T-helper 2 cell treated with Interferon-gamma antibody and Interleukin-4, amounts not matched to agents 100 ng/mL and 5 ng/mL, for 36 hours (primary cell): ENCODE measurements at regions not wholly inside any gene's neighbourhood (a gene's known extent, or its start where the extent isn't known, plus 50 kb on each side); places are given as distances from the start of the nearest gene placed in this dataset.

Source experiments
- intact Hi-C: fragments of 100-400 bp; cut with micrococcal nuclease; formaldehyde crosslinking; loops from one replicate; pipeline ENCODE4 v1.15.1; 2023

GRCh38 chr11:115889712-115890111 is 385.5 kb upstream of the CADM1 start:
- intact Hi-C loops, result no loop called here

- intact Hi-C loops, result no loop called here
These were observed 383.5 kb upstream of the CADM1 start for GRCh38 chr11:115887727-115888126.

- intact Hi-C loops, result no loop called here
These were observed 383.1 kb upstream of the CADM1 start for GRCh38 chr11:115887316-115887715.

- intact Hi-C loops, result no loop called here
These were observed 382.2 kb upstream of the CADM1 start for GRCh38 chr11:115886422-115886733.

GRCh38 chr11:115885535-115886421 is 381.6 kb upstream of the CADM1 start:
- intact Hi-C loops, result no loop called here

- intact Hi-C loops, result no loop called here
These were observed 380.8 kb upstream of the CADM1 start for GRCh38 chr11:115884800-115885534.

- intact Hi-C loops, result no loop called here
These were observed 370.6 kb upstream of the CADM1 start for GRCh38 chr11:115874843-115875242.

- intact Hi-C loops, result no loop called here
These were observed 369.6 kb upstream of the CADM1 start for GRCh38 chr11:115873813-115874212.

- intact Hi-C loops, result no loop called here
These were observed 368.2 kb upstream of the CADM1 start for GRCh38 chr11:115872416-115872815.

- intact Hi-C loops, result no loop called here
These were observed 367.0 kb upstream of the CADM1 start for GRCh38 chr11:115871161-115871760.

- intact Hi-C loops, result loop anchor here (10.0 kb wide), 1 partner anchor 105 kb away; no protein-coding TSS in a partner anchor
These were observed 365.7 kb upstream of the CADM1 start for GRCh38 chr11:115869780-115870431.

GRCh38 chr11:115869131-115869530 is 364.9 kb upstream of the CADM1 start:
- intact Hi-C loops, result loop anchor here (10.0 kb wide), 1 partner anchor 104 kb away; no protein-coding TSS in a partner anchor

GRCh38 chr11:115860246-115860645 is 356.0 kb upstream of the CADM1 start:
- intact Hi-C loops, result loop anchor here (10.0 kb wide), 1 partner anchor 95 kb away; no protein-coding TSS in a partner anchor

GRCh38 chr11:115848611-115849010 is 344.4 kb upstream of the CADM1 start:
- intact Hi-C loops, result no loop called here

- intact Hi-C loops, result no loop called here
These were observed 343.9 kb upstream of the CADM1 start for GRCh38 chr11:115848080-115848479.

GRCh38 chr11:115845872-115846271 is 341.7 kb upstream of the CADM1 start:
- intact Hi-C loops, result no loop called here

GRCh38 chr11:115843685-115844084 is 339.5 kb upstream of the CADM1 start:
- intact Hi-C loops, result no loop called here

- intact Hi-C loops, result no loop called here
These were observed 338.9 kb upstream of the CADM1 start for GRCh38 chr11:115843111-115843510.

GRCh38 chr11:115820026-115820425 is 315.8 kb upstream of the CADM1 start:
- intact Hi-C loops, result no loop called here

- intact Hi-C loops, result no loop called here
These were observed 314.8 kb upstream of the CADM1 start for GRCh38 chr11:115819014-115819413.

- intact Hi-C loops, result no loop called here
These were observed 313.7 kb upstream of the CADM1 start for GRCh38 chr11:115817844-115818468.
